Fibroblast of lung (primary cell): ENCODE measurements at regions not wholly inside any gene's neighbourhood (a gene's known extent, or its start where the extent isn't known, plus 50 kb on each side); places are given as distances from the start of the nearest gene placed in this dataset.

Experiments used
- DNase-seq, 2 donors: peaks; one replicate each; pipeline versions ENCODE4 v3.0.0 to v3.0.0-alpha.2; 2010; ENCODE audit warnings: low read depth in 2 of 2
- H2AFZ ChIP-seq: 2 replicates; pipeline ENCODE4 v1.5.1; 2012; ENCODE audit warnings: low read length, control low read depth, inconsistent platforms
- H3K27ac ChIP-seq: 2 replicates; pipeline ENCODE4 v1.5.1; 2011; ENCODE audit warnings: low read length, control low read depth; ENCODE audit not compliant: insufficient read depth
- H3K27me3 ChIP-seq: 2 replicates; pipeline ENCODE4 v1.5.1; 2011; ENCODE audit warnings: mild to moderate bottlenecking, low read length; ENCODE audit not compliant: control insufficient read depth, insufficient read depth
- H3K36me3 ChIP-seq: 2 replicates; pipeline ENCODE4 v1.5.1; 2011; ENCODE audit warnings: low read length; ENCODE audit not compliant: control insufficient read depth, insufficient read depth
- H3K4me1 ChIP-seq: 2 replicates; pipeline ENCODE4 v1.5.1; 2011; ENCODE audit warnings: low read length; ENCODE audit not compliant: control insufficient read depth, insufficient read depth; ENCODE audit errors: extremely low read depth
- H3K4me2 ChIP-seq: 2 replicates; pipeline ENCODE4 v1.5.1; 2011; ENCODE audit warnings: low read length, control low read depth; ENCODE audit not compliant: insufficient read depth; ENCODE audit errors: extremely low read depth
- H3K4me3 ChIP-seq, 4 experiments: fragments of 200-600 bp in 1 of 4; sonication (generic) in 1 of 4; replicated peaks in 1 of 4; 2 replicates each; pipeline ENCODE4 v1.5.1; 2011 to 2016; ENCODE audit warnings: low read length in 4 of 4, low read depth in 3 of 4, mild to moderate bottlenecking in 3 of 4, control low read depth in 2 of 4, inconsistent platforms in 1 of 4, mixed read lengths in 1 of 4; ENCODE audit not compliant: insufficient read depth in 1 of 4; ENCODE audit errors: control extremely low read depth in 1 of 4
- H3K79me2 ChIP-seq: 2 replicates; pipeline ENCODE4 v1.5.1; 2012; ENCODE audit warnings: mild to moderate bottlenecking, low read length, inconsistent platforms; ENCODE audit not compliant: control insufficient read depth, insufficient read depth
- H3K9ac ChIP-seq: 2 replicates; pipeline ENCODE4 v1.5.1; 2011; ENCODE audit warnings: mild to moderate bottlenecking, low read length, control low read depth; ENCODE audit not compliant: insufficient read depth
- H3K9me3 ChIP-seq: 2 replicates; pipeline ENCODE4 v1.5.1; 2012; ENCODE audit warnings: low read depth, low read length; ENCODE audit not compliant: control insufficient read depth, insufficient read depth
- H4K20me1 ChIP-seq: 2 replicates; pipeline ENCODE4 v1.5.1; 2011; ENCODE audit warnings: low read length; ENCODE audit not compliant: control insufficient read depth, insufficient read depth; ENCODE audit errors: extremely low read depth
- CTCF ChIP-seq, 2 donors: IDR thresholded peaks in 1 of 2; conservative IDR thresholded peaks in 1 of 2; 1 replicate in 1 of 2; 2 replicates in 1 of 2; pipeline ENCODE4 v1.5.1; 2011 to 2012; ENCODE audit warnings: low read length in 2 of 2, control low read depth in 1 of 2, inconsistent platforms in 1 of 2, low read depth in 1 of 2, mild to moderate bottlenecking in 1 of 2
- EZH2 ChIP-seq: IDR thresholded peaks from 2 replicates; pipeline ENCODE4 v1.5.1; 2012; ENCODE audit warnings: low read length, control low read depth, mild to moderate bottlenecking; ENCODE audit errors: missing control alignments

DNA sequence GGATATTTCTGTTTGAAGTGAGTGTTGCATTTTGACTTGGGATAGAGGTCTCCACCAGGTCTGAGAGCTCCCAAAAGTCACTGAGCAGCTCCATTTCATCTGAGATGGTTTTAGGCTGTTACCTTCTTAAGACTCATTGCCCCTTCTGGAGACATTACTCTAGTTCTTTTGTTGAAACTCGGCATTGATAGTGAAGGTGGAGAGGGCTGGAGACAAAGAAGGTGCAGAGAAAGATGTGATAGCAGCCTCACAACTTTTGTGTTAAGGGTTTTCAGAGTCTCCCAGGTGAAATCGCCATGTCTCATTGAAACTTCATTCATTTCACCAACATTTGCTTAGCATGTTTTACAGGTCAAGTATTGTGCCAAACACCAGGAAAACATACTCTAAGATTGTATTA is 219.6 kb downstream of the INSIG2 start:
- DNase-seq = no peak
- Histone ChIP-seq H4K20me1 (no peaks in the 10 kb centered on the region), H3K27ac (no peak overlapping the region), H3K4me1 (no peaks in the 10 kb centered on the region), H3K36me3 (no peaks in the 10 kb centered on the region), H3K4me3 (no peak overlapping the region), H3K27me3 (peaks cover 2% of the 10 kb centered on the region), H3K9ac (no peak overlapping the region), H3K4me2 (no peak overlapping the region), H2AFZ (no peak overlapping the region), H3K9me3 (no peaks in the 10 kb centered on the region), H3K79me2 (no peaks in the 10 kb centered on the region)
- TF ChIP-seq EZH2 (no peak), CTCF (conservative IDR thresholded peaks at IDR 0.05 in 1 of 2, IDR thresholded peaks at IDR 0.05 in 1 of 2; ENCODE audit: low read depth in 1 of 2, low read length in 2 of 2) (no peak)

DNA sequence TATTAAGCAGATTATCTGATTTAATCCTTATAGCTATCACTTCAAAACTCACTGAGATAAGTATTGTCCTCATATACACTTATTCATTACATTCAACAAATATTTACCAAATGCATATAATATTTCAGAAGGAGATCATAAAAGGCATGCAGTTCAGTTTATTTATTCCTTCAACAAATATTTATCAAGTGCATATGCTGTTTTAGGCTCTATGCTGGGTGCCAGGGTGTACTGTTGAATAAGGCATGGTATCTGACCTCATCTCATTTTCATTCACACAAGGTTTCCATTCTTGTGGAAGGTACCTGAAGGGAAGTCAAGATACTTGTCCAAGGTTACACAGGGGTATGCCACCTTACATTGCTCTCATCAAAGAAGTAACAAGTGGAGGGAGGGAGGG is 213.0 kb downstream of the INSIG2 start:
- DNase-seq = no peak
- Histone ChIP-seq H3K9me3 (no peaks in the 10 kb centered on the region), H3K79me2 (no peaks in the 10 kb centered on the region), H3K27ac (no peak overlapping the region), H3K36me3 (no peaks in the 10 kb centered on the region), H3K27me3 (no peaks in the 10 kb centered on the region), H2AFZ (no peak overlapping the region), H3K4me1 (no peaks in the 10 kb centered on the region), H3K4me2 (no peak overlapping the region), H4K20me1 (no peaks in the 10 kb centered on the region), H3K9ac (no peak overlapping the region), H3K4me3 (no peak overlapping the region)
- TF ChIP-seq EZH2 = no peak
- no peak for TF ChIP-seq CTCF (conservative IDR thresholded peaks at IDR 0.05 in 1 of 2, IDR thresholded peaks at IDR 0.05 in 1 of 2; ENCODE audit: low read depth in 1 of 2, low read length in 2 of 2)

DNA sequence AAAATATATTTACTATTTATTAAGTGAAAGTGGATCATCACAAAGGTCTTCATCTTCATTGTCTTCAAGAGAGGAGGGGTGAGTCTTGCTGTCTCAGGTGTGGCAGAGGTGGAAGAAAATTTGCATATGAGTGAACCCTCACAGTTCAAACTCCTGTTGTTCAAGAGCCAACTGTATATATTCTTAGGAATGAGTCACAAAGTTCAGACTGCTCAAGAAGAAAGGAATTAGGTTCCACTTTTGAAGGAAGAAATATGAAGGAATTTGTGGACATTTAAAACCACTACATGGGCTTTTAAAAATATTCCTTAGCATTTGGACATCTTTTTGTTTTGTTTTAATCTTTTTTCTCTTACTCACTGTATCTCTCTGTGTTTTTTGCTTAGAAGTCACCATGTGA is 212.6 kb downstream of the INSIG2 start:
- no peak overlapping the region for H3K9ac ChIP-seq
- H3K36me3 ChIP-seq = no peaks in the 10 kb centered on the region
- peak in 1 of 2 donors; percentile 20 for DNase-seq
- no peak overlapping the region for H3K4me2 ChIP-seq
- H2AFZ ChIP-seq = no peak overlapping the region
- no peaks in the 10 kb centered on the region for H3K27me3 ChIP-seq
- TF ChIP-seq EZH2 = no peak
- H3K4me1 ChIP-seq = no peaks in the 10 kb centered on the region
- no peaks in the 10 kb centered on the region for H3K79me2 ChIP-seq
- no peaks in the 10 kb centered on the region for H3K9me3 ChIP-seq
- no peaks in the 10 kb centered on the region for H4K20me1 ChIP-seq
- no peak overlapping the region for H3K27ac ChIP-seq
- no peak overlapping the region for H3K4me3 ChIP-seq
